IPS-NIHi11 (cell line): ENCODE measurements at regions not wholly inside any gene's neighbourhood (a gene's known extent, or its start where the extent isn't known, plus 50 kb on each side); places are given as distances from the start of the nearest gene placed in this dataset.

ENCODE experiments used
- DNase-seq: peaks from one replicate; pipeline ENCODE4 v3.0.0; 2012; ENCODE audit warnings: mixed read lengths, low spot score

GRCh38 chr2:5343785-5344335 is 348.3 kb upstream of the SOX11 start:
- DNase-seq = no peak

- no peak for DNase-seq
Measured at GRCh38 chr2:5352286-5352685, 339.9 kb upstream of the SOX11 start.

- DNase-seq = no peak
Measured at GRCh38 chr2:5353565-5353964, 338.6 kb upstream of the SOX11 start.

GRCh38 chr2:5359397-5359796 is 332.8 kb upstream of the SOX11 start:
- no peak for DNase-seq

GRCh38 chr2:5360081-5360480 is 332.1 kb upstream of the SOX11 start:
- DNase-seq = no peak

GRCh38 chr2:5364361-5364760 is 327.8 kb upstream of the SOX11 start:
- DNase-seq = no peak

- peak; percentile 93 for DNase-seq
Measured at GRCh38 chr2:5365871-5366461, 326.2 kb upstream of the SOX11 start.

GRCh38 chr2:5367321-5367720 is 324.9 kb upstream of the SOX11 start:
- peak; percentile 15 for DNase-seq

GRCh38 chr2:5368263-5368662 is 323.9 kb upstream of the SOX11 start:
- DNase-seq = no peak

- no peak for DNase-seq
Measured at GRCh38 chr2:5369510-5369909, 322.7 kb upstream of the SOX11 start.

- DNase-seq = no peak
Measured at GRCh38 chr2:5370158-5370557, 322.0 kb upstream of the SOX11 start.

GRCh38 chr2:5372141-5372540 is 320.0 kb upstream of the SOX11 start:
- no peak for DNase-seq

- peak; percentile 84 for DNase-seq
Measured at GRCh38 chr2:5373200-5373599, 319.0 kb upstream of the SOX11 start.

GRCh38 chr2:5374762-5375161 is 317.4 kb upstream of the SOX11 start:
- no peak for DNase-seq

GRCh38 chr2:5377323-5377722 is 314.9 kb upstream of the SOX11 start:
- DNase-seq = no peak

- DNase-seq = no peak
Measured at GRCh38 chr2:5379811-5380210, 312.4 kb upstream of the SOX11 start.

- DNase-seq = no peak
Measured at GRCh38 chr2:5385596-5385995, 306.6 kb upstream of the SOX11 start.

- no peak for DNase-seq
Measured at GRCh38 chr2:5387406-5387805, 304.8 kb upstream of the SOX11 start.

GRCh38 chr2:5389740-5390139 is 302.4 kb upstream of the SOX11 start:
- no peak for DNase-seq

GRCh38 chr2:5391362-5391761 is 300.8 kb upstream of the SOX11 start:
- DNase-seq = no peak

- DNase-seq = no peak
Measured at GRCh38 chr2:5392658-5393057, 299.5 kb upstream of the SOX11 start.

GRCh38 chr2:5393474-5393873 is 298.7 kb upstream of the SOX11 start:
- DNase-seq = no peak

GRCh38 chr2:5394223-5394622 is 298.0 kb upstream of the SOX11 start:
- no peak for DNase-seq

GRCh38 chr2:5401115-5401657 is 291.0 kb upstream of the SOX11 start:
- DNase-seq = no peak
